ENCODE measurements at regions not wholly inside any gene's neighbourhood (a gene's known extent, or its start where the extent isn't known, plus 50 kb on each side); places are given as distances from the start of the nearest gene placed in this dataset.

- Histone ChIP-seq H3K27me3 (replicated peaks; ENCODE audit: control insufficient read depth, insufficient read depth, low read length) (peaks cover 6% of the 10 kb centered on the region), H3K4me3 (replicated peaks; ENCODE audit: low read depth, low read length) (no peak overlapping the region), H3K36me3 (ENCODE audit: control insufficient read depth, insufficient read depth, low read length) (no peaks in the 10 kb centered on the region)
- DNase-seq (ENCODE audit: extremely low read depth, insufficient read length) = no peak
- TF ChIP-seq CTCF (IDR thresholded peaks at IDR 0.05; ENCODE audit: insufficient read depth, low read length, poor library complexity, severe bottlenecking) = no peak
Observed at GRCh38 chr6:40937491-40937890, 101.5 kb downstream of the UNC5CL start.

- no peak overlapping the region for H3K4me3 ChIP-seq (replicated peaks; ENCODE audit: low read depth, low read length)
- DNase-seq (ENCODE audit: extremely low read depth, insufficient read length) = no peak
- H3K36me3 ChIP-seq (ENCODE audit: control insufficient read depth, insufficient read depth, low read length) = no peaks in the 10 kb centered on the region
- peaks cover 6% of the 10 kb centered on the region for H3K27me3 ChIP-seq (replicated peaks; ENCODE audit: control insufficient read depth, insufficient read depth, low read length)
- no peak for TF ChIP-seq CTCF (IDR thresholded peaks at IDR 0.05; ENCODE audit: insufficient read depth, low read length, poor library complexity, severe bottlenecking)
Observed at GRCh38 chr6:40936818-40937251, 102.2 kb downstream of the UNC5CL start.

- Histone ChIP-seq H3K36me3 (ENCODE audit: control insufficient read depth, insufficient read depth, low read length) (no peaks in the 10 kb centered on the region), H3K4me3 (replicated peaks; ENCODE audit: low read depth, low read length) (no peak overlapping the region), H3K27me3 (replicated peaks; ENCODE audit: control insufficient read depth, insufficient read depth, low read length) (peaks cover 6% of the 10 kb centered on the region)
- no peak for DNase-seq (ENCODE audit: extremely low read depth, insufficient read length)
- no peak for TF ChIP-seq CTCF (IDR thresholded peaks at IDR 0.05; ENCODE audit: insufficient read depth, low read length, poor library complexity, severe bottlenecking)
Observed at GRCh38 chr6:40933864-40934263, 105.2 kb downstream of the UNC5CL start.

GRCh38 chr6:40932953-40933352, 106.1 kb downstream of the UNC5CL start:
- H3K4me3 ChIP-seq (replicated peaks; ENCODE audit: low read depth, low read length) = no peak overlapping the region
- peaks cover 6% of the 10 kb centered on the region for H3K27me3 ChIP-seq (replicated peaks; ENCODE audit: control insufficient read depth, insufficient read depth, low read length)
- DNase-seq (ENCODE audit: extremely low read depth, insufficient read length) = no peak
- TF ChIP-seq CTCF (IDR thresholded peaks at IDR 0.05; ENCODE audit: insufficient read depth, low read length, poor library complexity, severe bottlenecking) = no peak
- no peaks in the 10 kb centered on the region for H3K36me3 ChIP-seq (ENCODE audit: control insufficient read depth, insufficient read depth, low read length)

GRCh38 chr6:40932366-40932765, 106.7 kb downstream of the UNC5CL start:
- no peak overlapping the region for H3K4me3 ChIP-seq (replicated peaks; ENCODE audit: low read depth, low read length)
- DNase-seq (ENCODE audit: extremely low read depth, insufficient read length) = no peak
- no peaks in the 10 kb centered on the region for H3K36me3 ChIP-seq (ENCODE audit: control insufficient read depth, insufficient read depth, low read length)
- no peak for TF ChIP-seq CTCF (IDR thresholded peaks at IDR 0.05; ENCODE audit: insufficient read depth, low read length, poor library complexity, severe bottlenecking)
- peaks cover 6% of the 10 kb centered on the region for H3K27me3 ChIP-seq (replicated peaks; ENCODE audit: control insufficient read depth, insufficient read depth, low read length)

GRCh38 chr6:40931931-40932330, 107.1 kb downstream of the UNC5CL start:
- no peak overlapping the region for H3K4me3 ChIP-seq (replicated peaks; ENCODE audit: low read depth, low read length)
- H3K27me3 ChIP-seq (replicated peaks; ENCODE audit: control insufficient read depth, insufficient read depth, low read length) = peaks cover 6% of the 10 kb centered on the region
- H3K36me3 ChIP-seq (ENCODE audit: control insufficient read depth, insufficient read depth, low read length) = no peaks in the 10 kb centered on the region
- TF ChIP-seq CTCF (IDR thresholded peaks at IDR 0.05; ENCODE audit: insufficient read depth, low read length, poor library complexity, severe bottlenecking) = no peak
- DNase-seq (ENCODE audit: extremely low read depth, insufficient read length) = no peak

Measured in GM06990 (cell line).